ENCODE measurements at regions not wholly inside any gene's neighbourhood (a gene's known extent, or its start where the extent isn't known, plus 50 kb on each side); places are given as distances from the start of the nearest gene placed in this dataset.
"Not testable (repeated sequence)": the region's sequence is repeated elsewhere in the genome, so short reads cannot be mapped to it uniquely, and the experiment has no call there.

DNA sequence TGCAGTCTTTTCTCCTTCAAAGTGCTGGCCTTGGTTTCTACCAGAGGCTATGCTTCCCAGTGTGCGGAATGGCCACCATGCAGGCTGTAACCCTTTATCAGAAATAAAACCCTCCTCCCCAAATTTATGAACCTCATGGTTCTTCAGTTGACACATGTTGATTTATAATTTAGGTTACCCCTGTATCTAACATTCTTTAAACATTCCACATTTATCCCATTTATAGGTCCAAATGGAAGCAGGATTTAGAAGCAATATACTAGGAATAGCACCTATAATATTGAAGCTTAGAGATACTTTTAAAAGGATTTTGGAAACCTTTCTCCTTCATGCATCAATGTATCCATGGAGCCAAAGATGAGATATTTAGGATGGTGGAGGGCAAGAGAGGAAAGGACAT is 438.8 kb upstream of the C16orf82 start:
- H3K4me1 ChIP-seq: no peaks in the 10 kb centered on the region
- H3K4me3 ChIP-seq: no peak overlapping the region
- ATAC-seq (ENCODE audit: low FRiP score in 2 of 2) (no peak), DNase-seq (no peak)
- no peaks in the 10 kb centered on the region for H3K36me3 ChIP-seq
- TF ChIP-seq POLR2A (IDR thresholded peaks at IDR 0.05) (no peak), POLR2AphosphoS5 (IDR thresholded peaks at IDR 0.05) (no peak), EP300 (IDR thresholded peaks at IDR 0.05) (no peak)
- TF ChIP-seq, protein P1, sequence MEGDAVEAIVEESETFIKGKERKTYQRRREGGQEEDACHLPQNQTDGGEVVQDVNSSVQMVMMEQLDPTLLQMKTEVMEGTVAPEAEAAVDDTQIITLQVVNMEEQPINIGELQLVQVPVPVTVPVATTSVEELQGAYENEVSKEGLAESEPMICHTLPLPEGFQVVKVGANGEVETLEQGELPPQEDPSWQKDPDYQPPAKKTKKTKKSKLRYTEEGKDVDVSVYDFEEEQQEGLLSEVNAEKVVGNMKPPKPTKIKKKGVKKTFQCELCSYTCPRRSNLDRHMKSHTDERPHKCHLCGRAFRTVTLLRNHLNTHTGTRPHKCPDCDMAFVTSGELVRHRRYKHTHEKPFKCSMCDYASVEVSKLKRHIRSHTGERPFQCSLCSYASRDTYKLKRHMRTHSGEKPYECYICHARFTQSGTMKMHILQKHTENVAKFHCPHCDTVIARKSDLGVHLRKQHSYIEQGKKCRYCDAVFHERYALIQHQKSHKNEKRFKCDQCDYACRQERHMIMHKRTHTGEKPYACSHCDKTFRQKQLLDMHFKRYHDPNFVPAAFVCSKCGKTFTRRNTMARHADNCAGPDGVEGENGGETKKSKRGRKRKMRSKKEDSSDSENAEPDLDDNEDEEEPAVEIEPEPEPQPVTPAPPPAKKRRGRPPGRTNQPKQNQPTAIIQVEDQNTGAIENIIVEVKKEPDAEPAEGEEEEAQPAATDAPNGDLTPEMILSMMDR (IDR thresholded peaks at IDR 0.05): no peak
- H3K27me3 ChIP-seq: no peaks in the 10 kb centered on the region
- 91 to 100% methylated on average over 1 of the region's 1 CpG for WGBS, 2 donors
- H3K27ac ChIP-seq: no peak overlapping the region
- H3K9me3 ChIP-seq: peaks cover 0 to 6% (median 2%) of the 10 kb centered on the region in 4 donors

DNA sequence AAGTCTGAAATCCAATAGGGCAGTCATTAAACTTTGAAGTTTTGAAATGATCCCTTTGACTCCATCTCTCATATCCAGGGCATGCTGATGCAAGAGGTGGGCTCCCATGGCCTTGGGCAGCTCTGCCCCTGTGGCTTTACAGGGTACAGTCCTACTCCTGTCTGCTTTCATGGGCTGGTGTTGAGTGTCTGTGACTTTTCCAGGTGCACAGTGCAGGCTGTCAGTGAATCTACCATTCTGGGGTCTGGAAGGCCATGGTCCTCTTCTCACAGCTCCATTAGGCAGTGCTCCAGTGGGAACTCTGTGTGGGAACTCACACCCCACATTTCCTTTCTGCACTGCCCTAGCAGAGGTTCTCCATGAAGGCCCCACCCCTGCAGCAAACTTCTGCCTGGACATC is 435.4 kb upstream of the C16orf82 start:
- H3K27ac ChIP-seq; H3K4me3 ChIP-seq; H3K27me3 ChIP-seq; DNase-seq; ATAC-seq (ENCODE audit: low FRiP score in 2 of 2); H3K36me3 ChIP-seq; H3K4me1 ChIP-seq: not testable (repeated sequence)
- peaks cover 0 to 10% (median 2%) of the 10 kb centered on the region in 4 donors for H3K9me3 ChIP-seq

DNA sequence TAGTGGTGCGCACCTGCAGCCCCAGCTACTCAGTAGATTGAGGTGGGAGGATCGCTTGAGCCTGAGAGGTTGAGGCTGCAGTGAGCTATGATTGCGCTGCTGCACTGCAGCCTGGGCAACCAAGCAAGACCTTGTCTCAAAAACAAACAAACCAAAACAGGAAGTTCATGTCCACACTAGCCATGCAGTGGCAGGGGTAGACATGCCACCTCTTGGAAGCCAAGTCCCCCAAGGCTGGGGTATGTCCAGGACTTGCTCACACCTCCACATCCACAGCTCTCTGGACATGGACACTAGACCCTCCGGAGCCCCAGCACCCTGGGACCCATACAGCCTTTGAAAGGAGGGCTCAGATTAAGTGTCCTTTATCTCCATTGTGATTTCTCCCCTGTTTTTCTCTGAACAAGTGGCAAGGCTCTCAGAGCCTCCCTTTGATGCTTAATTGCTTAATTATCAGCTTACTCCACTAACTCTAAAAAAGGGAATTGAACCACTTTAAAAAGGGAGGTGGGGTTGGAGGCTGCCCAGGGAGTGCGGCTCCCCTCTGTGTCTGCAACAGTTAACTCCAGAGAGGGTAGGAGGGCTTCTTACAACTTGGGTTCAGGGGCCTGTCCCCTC is 424.6 kb upstream of the C16orf82 start:
- H3K36me3 ChIP-seq: no peaks in the 10 kb centered on the region
- TF ChIP-seq POLR2AphosphoS5 (IDR thresholded peaks at IDR 0.05) (no peak), POLR2A (IDR thresholded peaks at IDR 0.05) (no peak), EP300 (IDR thresholded peaks at IDR 0.05) (no peak)
- TF ChIP-seq, protein P1 (IDR thresholded peaks at IDR 0.05): no peak
- WGBS, 2 donors: 79 to 89% methylated on average over 5 of the region's 5 CpGs
- DNase-seq (no peak), ATAC-seq (ENCODE audit: low FRiP score in 2 of 2) (no peak)
- no peaks in the 10 kb centered on the region for H3K4me1 ChIP-seq
- H3K4me3 ChIP-seq: no peak overlapping the region
- H3K27ac ChIP-seq: no peak overlapping the region
- no peaks in the 10 kb centered on the region for H3K9me3 ChIP-seq
- no peaks in the 10 kb centered on the region for H3K27me3 ChIP-seq

DNA sequence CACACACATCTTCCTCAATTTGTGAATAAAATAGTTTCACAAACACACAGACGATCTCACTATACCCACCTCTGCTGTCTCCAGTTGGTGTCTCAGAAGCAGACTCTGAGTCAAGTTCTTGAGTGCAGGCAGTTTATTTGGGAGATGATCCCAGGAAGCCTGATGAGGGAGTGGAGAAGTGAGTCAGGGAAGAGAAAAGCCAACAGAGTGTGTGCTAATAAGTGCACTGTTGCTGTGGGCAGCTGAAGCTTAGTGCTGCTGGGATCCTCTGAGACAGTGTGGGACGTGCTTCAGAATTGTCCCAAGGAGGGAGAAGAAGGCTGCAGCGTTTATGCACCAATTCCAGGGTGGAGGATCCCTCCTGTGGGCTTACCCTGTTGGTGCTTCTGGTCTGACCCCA is 423.2 kb upstream of the C16orf82 start:
- Histone ChIP-seq H3K4me1 (no peaks in the 10 kb centered on the region), H3K27ac (no peak overlapping the region), H3K36me3 (no peaks in the 10 kb centered on the region), H3K4me3 (no peak overlapping the region), H3K9me3 (no peaks in the 10 kb centered on the region), H3K27me3 (no peaks in the 10 kb centered on the region)
- no peak for ATAC-seq (ENCODE audit: low FRiP score in 2 of 2)
- 55 to 66% methylated on average over 3 of the region's 3 CpGs for WGBS, 2 donors
- no peak for TF ChIP-seq EP300 (IDR thresholded peaks at IDR 0.05)
- DNase-seq: no peak

DNA sequence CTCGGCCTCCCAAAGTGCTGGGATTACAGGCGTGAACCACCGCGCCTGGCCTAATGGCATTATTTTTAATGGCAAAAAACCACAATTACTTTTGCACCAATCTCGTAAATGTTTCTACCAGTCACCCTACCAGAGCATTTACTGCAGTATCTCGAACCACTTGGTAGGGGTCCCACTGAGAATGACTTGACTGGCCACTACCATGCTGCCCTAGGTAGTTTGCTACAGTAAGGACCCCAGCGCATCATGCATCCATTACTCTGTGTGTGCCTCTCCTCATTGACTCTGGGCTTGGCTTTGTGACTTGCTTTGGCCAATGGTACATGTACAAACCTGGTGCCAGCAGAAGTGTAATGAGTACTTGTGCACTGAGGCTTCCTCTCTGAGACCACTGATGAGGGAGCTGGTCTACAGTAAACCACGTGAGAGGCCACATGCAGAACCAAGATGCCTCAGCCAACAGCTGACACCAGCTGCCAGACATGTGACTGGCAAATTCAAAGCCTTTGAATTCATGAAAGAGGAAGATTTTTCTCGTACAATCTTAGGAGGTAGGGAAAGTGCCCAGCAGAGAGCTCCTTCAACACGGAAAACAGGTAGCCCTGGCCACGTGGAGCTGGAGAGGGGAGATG is 421.7 kb upstream of the C16orf82 start:
- DNase-seq: no peak
- WGBS, 2 donors: 78 to 81% methylated on average over 11 of the region's 11 CpGs

More for the DNA sequence above, 421.7 kb upstream of the C16orf82 start:
- H3K9me3 ChIP-seq: no peaks in the 10 kb centered on the region
- no peak for ATAC-seq (ENCODE audit: low FRiP score in 2 of 2)
- H3K27ac ChIP-seq: no peak overlapping the region
- TF ChIP-seq, protein P1 (IDR thresholded peaks at IDR 0.05): no peak
- no peak for TF ChIP-seq POLR2AphosphoS5 (IDR thresholded peaks at IDR 0.05)
- no peaks in the 10 kb centered on the region for H3K36me3 ChIP-seq
- H3K4me1 ChIP-seq: no peaks in the 10 kb centered on the region
- no peaks in the 10 kb centered on the region for H3K27me3 ChIP-seq
- H3K4me3 ChIP-seq: no peak overlapping the region

All from upper lobe of left lung (tissue), 6 donors.